Spinal cord (tissue), 9 donors: ENCODE measurements at regions not wholly inside any gene's neighbourhood (a gene's known extent, or its start where the extent isn't known, plus 50 kb on each side); places are given as distances from the start of the nearest gene placed in this dataset.

Experiments used
- DNase-seq, 6 donors: peaks; one replicate each; pipeline versions ENCODE4 v3.0.0 to v3.0.0-alpha.2; 2013 to 2015; ENCODE audit warnings: low spot score in 6 of 6, low read depth in 4 of 6
- H3K27ac ChIP-seq: one replicate; pipeline ENCODE4 v1.5.1; 2013; ENCODE audit warnings: low read depth, low read length, control low read depth
- H3K27me3 ChIP-seq: one replicate; pipeline ENCODE4 v1.6.1; 2013; ENCODE audit warnings: low read length; ENCODE audit not compliant: control insufficient read depth, insufficient read depth
- H3K36me3 ChIP-seq: one replicate; pipeline ENCODE4 v1.6.1; 2013; ENCODE audit warnings: low read length; ENCODE audit not compliant: control insufficient read depth, insufficient read depth
- H3K4me1 ChIP-seq: one replicate; pipeline ENCODE4 v1.6.1; 2013; ENCODE audit warnings: low read length; ENCODE audit not compliant: control insufficient read depth, insufficient read depth
- H3K4me3 ChIP-seq: one replicate; pipeline ENCODE4 v1.5.1; 2013; ENCODE audit warnings: low read depth, low read length, control low read depth
- H3K9me3 ChIP-seq: one replicate; pipeline ENCODE4 v1.6.1; 2013; ENCODE audit warnings: low read length; ENCODE audit not compliant: control insufficient read depth, insufficient read depth
- WGBS: methylation state at CpG from one replicate; pipeline ENCODE4 v1.1.5; 2013; ENCODE audit warnings: missing lambda C conversion rate; ENCODE audit not compliant: insufficient coverage; 5-methylcytosine and 5-hydroxymethylcytosine counted together
- donor health status: healthy.

DNA sequence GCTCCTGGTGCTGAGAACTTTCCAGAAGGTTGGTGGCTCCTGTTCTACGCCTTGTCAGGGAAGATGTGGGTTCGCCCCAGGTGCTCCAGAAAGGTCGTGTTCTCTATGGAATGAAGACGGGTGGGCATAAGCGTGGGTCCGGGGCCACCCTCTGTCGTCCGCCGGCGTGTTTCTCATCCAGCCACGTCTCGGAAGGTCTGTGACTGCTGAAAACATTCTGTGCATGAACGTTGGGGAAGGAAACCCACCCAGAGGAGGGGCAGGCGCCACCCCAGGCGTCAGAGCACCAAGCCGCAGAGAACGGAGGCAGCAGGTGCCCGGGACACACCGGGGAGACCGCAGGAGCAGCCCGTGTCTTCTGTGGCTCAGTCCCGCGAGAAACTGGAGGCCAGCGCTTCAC lies 118.2 kb downstream of the RTP5 start:
- Histone ChIP-seq H3K4me1 (no peaks in the 10 kb centered on the region), H3K27me3 (no peaks in the 10 kb centered on the region), H3K4me3 (no peak overlapping the region), H3K27ac (no peak overlapping the region), H3K36me3 (peaks cover 8% of the 10 kb centered on the region), H3K9me3 (no peaks in the 10 kb centered on the region)
- no peak for DNase-seq
- 91% methylated on average over 24 of the region's 24 CpGs for whole genome bisulfite sequencing

DNA sequence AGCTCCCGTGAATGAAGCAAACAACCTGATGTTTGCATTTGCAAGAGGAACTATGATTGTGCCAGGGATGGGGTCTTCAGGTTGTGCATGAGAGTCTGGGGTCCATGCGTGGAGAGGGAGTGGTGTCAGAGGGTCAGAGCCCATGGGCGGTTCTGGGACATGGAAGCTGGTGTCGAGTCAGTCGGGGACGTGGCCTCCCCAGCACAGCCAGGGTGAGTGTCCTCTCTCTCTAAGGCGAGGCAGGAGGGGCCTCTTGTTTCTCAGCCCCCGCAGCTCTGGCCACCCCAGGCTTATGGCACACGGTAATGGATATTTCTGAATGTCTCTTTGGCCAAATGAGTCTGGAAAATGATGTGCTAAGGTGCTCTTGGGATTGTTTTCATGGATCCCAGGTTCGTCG lies 118.6 kb downstream of the RTP5 start:
- WGBS = 76% methylated on average over 9 of the region's 11 CpGs
- Histone ChIP-seq H3K36me3 (peaks cover 11% of the 10 kb centered on the region), H3K27me3 (no peaks in the 10 kb centered on the region), H3K4me3 (no peak overlapping the region), H3K27ac (no peak overlapping the region), H3K4me1 (no peaks in the 10 kb centered on the region), H3K9me3 (no peaks in the 10 kb centered on the region)
- no peak for DNase-seq

DNA sequence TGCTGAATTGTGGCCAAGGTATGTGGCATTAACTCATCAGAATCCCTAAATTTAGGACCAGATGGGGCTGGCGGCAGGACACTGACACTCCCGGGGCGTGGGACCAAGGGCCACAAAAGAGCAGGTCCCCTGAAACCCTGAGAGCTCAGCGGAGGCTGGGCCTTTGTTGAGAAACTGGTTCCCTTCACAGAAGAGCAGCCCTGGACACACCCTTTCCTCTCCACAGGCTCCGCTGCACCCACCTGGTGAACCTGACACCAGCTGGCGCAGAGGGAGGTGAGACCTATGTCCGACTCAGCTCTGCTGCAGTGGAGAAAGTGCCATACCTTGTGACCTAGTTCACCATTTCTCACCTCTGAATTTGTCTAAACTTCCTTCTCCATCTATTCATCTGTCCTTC lies 119.5 kb downstream of the RTP5 start:
- WGBS = 98% methylated on average over 7 of the region's 7 CpGs

DNA sequence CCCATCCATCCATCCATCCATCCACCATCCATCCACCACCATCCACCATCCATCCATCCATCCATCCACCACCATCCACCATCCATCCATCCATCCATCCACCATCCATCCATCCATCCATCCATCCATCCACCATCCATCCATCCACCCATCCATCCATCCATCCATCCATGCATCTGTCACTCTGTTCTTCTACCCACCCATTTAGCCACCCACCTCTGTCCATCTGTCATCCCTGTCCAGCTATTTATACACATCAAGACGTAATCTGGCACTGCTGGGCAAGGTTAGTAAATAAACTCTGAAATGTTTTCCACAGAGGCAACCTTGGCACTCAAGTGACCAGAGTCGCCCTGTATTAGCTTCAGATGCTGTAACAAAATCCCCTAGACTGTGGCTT lies 120.9 kb downstream of the RTP5 start:
- no peak for DNase-seq
- WGBS = 91% methylated on average over 2 of the region's 2 CpGs

More for the DNA sequence above, 119.5 kb downstream of the RTP5 start:
- Histone ChIP-seq H3K4me3 (no peak overlapping the region), H3K4me1 (no peaks in the 10 kb centered on the region), H3K27ac (no peak overlapping the region), H3K27me3 (no peaks in the 10 kb centered on the region), H3K36me3 (peaks cover 10% of the 10 kb centered on the region), H3K9me3 (no peaks in the 10 kb centered on the region)
- DNase-seq = no peak

DNA sequence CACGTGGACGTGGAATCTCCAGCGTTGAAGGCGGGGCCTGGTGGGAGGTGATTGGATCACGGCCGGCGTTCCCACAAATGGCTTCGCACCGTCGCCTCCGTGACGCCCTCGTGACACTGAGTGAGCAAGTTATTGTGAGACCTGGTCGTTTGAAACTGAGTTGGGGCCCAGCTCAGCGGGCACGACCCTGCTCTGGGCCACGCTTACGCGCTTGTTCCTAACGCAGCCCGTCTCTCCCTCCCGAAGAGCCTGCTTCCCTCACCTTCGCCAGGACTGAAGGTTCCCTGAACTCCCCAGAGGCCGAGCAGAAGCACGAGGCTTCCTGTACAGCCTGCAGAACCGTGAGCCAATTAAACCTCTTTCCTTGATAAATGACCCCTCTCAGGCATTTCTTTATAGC lies 121.8 kb downstream of the RTP5 start:
- whole genome bisulfite sequencing = 93% methylated on average over 22 of the region's 26 CpGs
- Histone ChIP-seq H3K4me3 (no peak overlapping the region), H3K36me3 (peaks cover 25% of the 10 kb centered on the region), H3K27ac (no peak overlapping the region), H3K27me3 (no peaks in the 10 kb centered on the region), H3K4me1 (no peaks in the 10 kb centered on the region), H3K9me3 (no peaks in the 10 kb centered on the region)
- DNase-seq = no peak

More for the DNA sequence above, 120.9 kb downstream of the RTP5 start:
- Histone ChIP-seq H3K4me3 (no peak overlapping the region), H3K27me3 (no peaks in the 10 kb centered on the region), H3K4me1 (no peaks in the 10 kb centered on the region), H3K9me3 (no peaks in the 10 kb centered on the region), H3K36me3 (peaks cover 21% of the 10 kb centered on the region), H3K27ac (no peak overlapping the region)

DNA sequence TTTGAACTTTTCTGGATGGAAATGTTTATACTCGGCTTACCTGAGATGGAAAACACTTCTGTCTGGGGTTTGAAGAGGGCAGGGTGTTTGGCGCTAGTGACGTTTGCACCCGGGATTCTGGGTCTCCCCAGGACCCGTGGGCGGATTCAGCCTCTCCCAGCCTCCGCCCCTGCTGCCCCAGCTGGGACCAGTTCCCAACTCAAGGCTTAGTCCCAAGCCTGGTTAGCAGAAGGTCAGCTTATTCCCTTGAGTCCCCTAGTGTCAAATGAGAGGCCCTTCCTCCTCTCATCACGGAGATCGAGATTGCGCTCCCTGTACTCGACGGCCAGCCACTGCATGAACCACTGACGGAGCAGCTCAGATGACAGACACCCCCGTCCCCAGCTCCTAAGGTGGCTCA lies 123.2 kb downstream of the RTP5 start:
- Histone ChIP-seq H3K4me1 (no peaks in the 10 kb centered on the region), H3K27me3 (no peaks in the 10 kb centered on the region), H3K4me3 (no peak overlapping the region), H3K36me3 (peaks cover 25% of the 10 kb centered on the region), H3K9me3 (no peaks in the 10 kb centered on the region), H3K27ac (no peak overlapping the region)
- no peak for DNase-seq
- WGBS = 91% methylated on average over 14 of the region's 14 CpGs

DNA sequence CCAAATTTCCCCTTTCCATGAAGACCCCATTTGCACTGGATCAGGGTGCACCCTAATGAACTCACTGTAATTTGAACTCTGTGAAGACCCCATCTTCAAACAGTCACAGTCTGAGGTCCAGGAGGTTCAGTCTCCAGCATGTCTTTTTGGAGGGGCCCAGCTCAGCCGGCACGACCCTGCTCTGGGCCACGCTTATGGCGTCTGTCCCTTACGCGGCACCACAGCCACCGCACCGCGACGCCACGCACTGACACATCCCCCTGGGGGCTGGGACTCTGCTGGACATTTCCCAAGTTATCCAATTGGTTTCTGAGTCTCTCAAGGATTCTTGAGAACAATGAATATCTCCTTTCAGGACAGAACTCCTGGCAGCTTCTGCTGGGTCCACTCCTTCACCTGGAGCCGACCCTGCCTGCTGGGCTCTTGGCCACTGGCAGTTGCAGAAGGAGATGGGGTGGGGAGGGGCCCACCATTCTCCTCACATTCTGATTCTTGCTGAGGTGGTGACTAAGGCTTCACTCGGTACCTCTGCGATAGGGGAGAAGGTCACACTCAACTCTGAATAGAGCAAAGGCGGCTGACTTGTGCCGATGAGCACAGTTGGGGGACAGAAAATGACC lies 124.0 kb downstream of the RTP5 start:
- no peak overlapping the region for H3K27ac ChIP-seq
- H3K4me1 ChIP-seq = no peaks in the 10 kb centered on the region
- H3K36me3 ChIP-seq = peaks cover 25% of the 10 kb centered on the region
- H3K27me3 ChIP-seq = no peaks in the 10 kb centered on the region
- WGBS = 95% methylated on average over 15 of the region's 16 CpGs
- DNase-seq = no peak
- H3K9me3 ChIP-seq = no peaks in the 10 kb centered on the region
- no peak overlapping the region for H3K4me3 ChIP-seq

DNA sequence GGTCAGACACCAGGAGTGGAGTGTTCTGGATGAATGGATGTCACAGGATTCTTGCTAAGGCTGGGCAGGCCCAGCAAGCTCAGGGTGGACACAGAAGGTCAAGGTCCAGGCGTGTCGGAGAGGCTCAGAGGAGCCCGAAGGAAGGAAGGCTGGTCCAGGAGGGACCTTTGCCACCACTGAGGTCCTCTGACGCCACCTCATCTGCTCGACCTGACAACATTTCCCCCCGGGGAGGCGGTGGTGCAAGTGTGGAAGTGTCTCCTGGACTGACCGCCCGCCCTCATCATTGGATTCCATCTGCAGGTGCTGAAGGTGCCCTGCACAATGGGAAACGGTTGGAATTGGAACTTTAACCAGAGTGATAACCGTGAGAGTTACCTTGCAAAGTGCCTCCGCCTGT lies 124.6 kb downstream of the RTP5 start:
- H3K4me1 ChIP-seq = no peaks in the 10 kb centered on the region
- no peak for DNase-seq
- WGBS = 92% methylated on average over 11 of the region's 12 CpGs
- no peaks in the 10 kb centered on the region for H3K9me3 ChIP-seq
- H3K4me3 ChIP-seq = no peak overlapping the region
- H3K27ac ChIP-seq = no peak overlapping the region
- no peaks in the 10 kb centered on the region for H3K27me3 ChIP-seq
- H3K36me3 ChIP-seq = peaks cover 27% of the 10 kb centered on the region

DNA sequence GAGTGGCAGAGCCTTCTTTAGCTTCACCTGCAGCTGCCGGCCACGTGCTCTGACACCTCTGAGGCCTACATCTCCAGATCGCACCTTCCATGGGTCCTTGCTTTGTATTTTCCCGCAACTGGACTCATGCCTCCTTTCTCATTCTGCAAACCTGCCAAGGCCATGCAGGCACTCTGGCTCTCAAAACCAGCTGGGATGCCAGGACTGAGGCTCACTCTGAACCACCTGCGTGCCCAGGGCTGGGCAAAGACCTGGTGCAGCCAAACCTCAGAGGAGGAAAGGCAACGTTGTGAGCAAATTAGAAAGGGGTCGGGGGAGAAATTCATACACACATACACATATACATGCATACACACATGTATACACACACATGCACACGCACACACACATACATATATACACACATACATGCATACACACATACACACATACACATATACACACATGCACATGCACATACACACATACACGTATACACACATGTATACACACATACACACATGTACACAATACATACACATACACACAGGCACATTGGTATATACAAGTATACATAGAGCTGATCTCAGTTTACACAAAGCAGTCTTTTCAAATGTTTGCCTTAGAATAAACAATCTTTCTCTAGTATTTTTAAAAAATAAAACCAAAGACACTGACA lies 125.2 kb downstream of the RTP5 start:
- H3K4me1 ChIP-seq = no peaks in the 10 kb centered on the region
- DNase-seq = no peak
- WGBS = 90% methylated on average over 9 of the region's 9 CpGs
- no peaks in the 10 kb centered on the region for H3K27me3 ChIP-seq
- no peak overlapping the region for H3K27ac ChIP-seq
- no peaks in the 10 kb centered on the region for H3K9me3 ChIP-seq
- H3K4me3 ChIP-seq = no peak overlapping the region
- H3K36me3 ChIP-seq = peaks cover 29% of the 10 kb centered on the region

DNA sequence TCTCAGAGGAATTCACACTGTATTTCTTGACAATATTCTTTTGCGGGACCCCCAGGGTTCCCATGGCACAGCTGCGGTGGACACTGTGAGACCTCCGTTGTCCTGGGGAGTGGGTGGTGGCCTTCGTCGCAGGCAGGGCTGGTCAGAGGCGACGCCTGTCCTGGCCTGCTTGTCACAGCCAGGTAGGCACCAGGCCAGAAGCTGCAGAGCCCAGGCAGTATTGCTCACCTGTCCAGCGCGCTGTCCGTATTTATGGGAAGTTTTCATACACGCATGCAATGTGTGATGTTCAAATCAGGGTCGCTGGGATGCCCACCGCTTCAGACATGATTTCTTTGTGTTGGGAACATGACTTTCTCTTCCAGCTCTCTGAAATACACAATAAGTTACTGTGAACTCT lies 126.6 kb downstream of the RTP5 start:
- Histone ChIP-seq H3K4me3 (no peak overlapping the region), H3K9me3 (no peaks in the 10 kb centered on the region), H3K27me3 (no peaks in the 10 kb centered on the region), H3K36me3 (peaks cover 29% of the 10 kb centered on the region), H3K27ac (no peak overlapping the region), H3K4me1 (no peaks in the 10 kb centered on the region)
- DNase-seq = no peak
- 94% methylated on average over 13 of the region's 13 CpGs for WGBS
